ENCODE measurements at regions not wholly inside any gene's neighbourhood (a gene's known extent, or its start where the extent isn't known, plus 50 kb on each side); places are given as distances from the start of the nearest gene placed in this dataset.

GRCh38 chr6:81694855-81695254, 57.6 kb downstream of the TENT5A start:
- FAIRE-seq (no peak), DNase-seq (ENCODE audit: insufficient read length) (no peak)
- TF ChIP-seq POLR2AphosphoS5 (IDR thresholded peaks at IDR 0.05; ENCODE audit: low read depth, low read length) = no peak
- no peak for TF ChIP-seq TAF1 (IDR thresholded peaks at IDR 0.05; ENCODE audit: borderline replicate concordance, low read depth, low read length)
- TF ChIP-seq POLR2A (IDR thresholded peaks at IDR 0.05; ENCODE audit: low read depth, low read length) = no peak

- FAIRE-seq (no peak), DNase-seq (ENCODE audit: insufficient read length) (no peak)
- TF ChIP-seq POLR2AphosphoS5 (IDR thresholded peaks at IDR 0.05; ENCODE audit: low read depth, low read length) = no peak
Measured at GRCh38 chr6:81694207-81694606, 58.3 kb downstream of the TENT5A start.

GRCh38 chr6:81693266-81693665, 59.2 kb downstream of the TENT5A start:
- no peak for TF ChIP-seq TAF1 (IDR thresholded peaks at IDR 0.05; ENCODE audit: borderline replicate concordance, low read depth, low read length)
- TF ChIP-seq POLR2AphosphoS5 (IDR thresholded peaks at IDR 0.05; ENCODE audit: low read depth, low read length) = no peak
- no peak for TF ChIP-seq POLR2A (IDR thresholded peaks at IDR 0.05; ENCODE audit: low read depth, low read length)
- DNase-seq (ENCODE audit: insufficient read length) (no peak), FAIRE-seq (no peak)

GRCh38 chr6:81690073-81690472, 62.4 kb downstream of the TENT5A start:
- FAIRE-seq = no peak
- no peak for TF ChIP-seq POLR2A (IDR thresholded peaks at IDR 0.05; ENCODE audit: low read depth, low read length)
- TF ChIP-seq TAF1 (IDR thresholded peaks at IDR 0.05; ENCODE audit: borderline replicate concordance, low read depth, low read length) = no peak
- no peak for TF ChIP-seq POLR2AphosphoS5 (IDR thresholded peaks at IDR 0.05; ENCODE audit: low read depth, low read length)

GRCh38 chr6:81689580-81689979, 62.9 kb downstream of the TENT5A start:
- DNase-seq (ENCODE audit: insufficient read length) (no peak), FAIRE-seq (no peak)
- TF ChIP-seq TAF1 (IDR thresholded peaks at IDR 0.05; ENCODE audit: borderline replicate concordance, low read depth, low read length) = no peak
- no peak for TF ChIP-seq POLR2A (IDR thresholded peaks at IDR 0.05; ENCODE audit: low read depth, low read length)
- TF ChIP-seq POLR2AphosphoS5 (IDR thresholded peaks at IDR 0.05; ENCODE audit: low read depth, low read length) = no peak

More at GRCh38 chr6:81690073-81690472, 62.4 kb downstream of the TENT5A start:
- no peak for DNase-seq (ENCODE audit: insufficient read length)

- FAIRE-seq (no peak), DNase-seq (ENCODE audit: insufficient read length) (no peak)
- TF ChIP-seq POLR2A (IDR thresholded peaks at IDR 0.05; ENCODE audit: low read depth, low read length) = no peak
- no peak for TF ChIP-seq POLR2AphosphoS5 (IDR thresholded peaks at IDR 0.05; ENCODE audit: low read depth, low read length)
- TF ChIP-seq TAF1 (IDR thresholded peaks at IDR 0.05; ENCODE audit: borderline replicate concordance, low read depth, low read length) = no peak
Measured at GRCh38 chr6:81683912-81684311, 68.6 kb downstream of the TENT5A start.

GRCh38 chr6:81682858-81683620, 69.4 kb downstream of the TENT5A start:
- no peak for TF ChIP-seq POLR2AphosphoS5 (IDR thresholded peaks at IDR 0.05; ENCODE audit: low read depth, low read length)
- TF ChIP-seq TAF1 (IDR thresholded peaks at IDR 0.05; ENCODE audit: borderline replicate concordance, low read depth, low read length) = no peak
- TF ChIP-seq POLR2A (IDR thresholded peaks at IDR 0.05; ENCODE audit: low read depth, low read length) = no peak
- DNase-seq (ENCODE audit: insufficient read length) = no peak
- no peak for FAIRE-seq

GRCh38 chr6:81682235-81682795, 70.2 kb downstream of the TENT5A start:
- TF ChIP-seq POLR2A (IDR thresholded peaks at IDR 0.05; ENCODE audit: low read depth, low read length) (no peak), TAF1 (IDR thresholded peaks at IDR 0.05; ENCODE audit: borderline replicate concordance, low read depth, low read length) (no peak), POLR2AphosphoS5 (IDR thresholded peaks at IDR 0.05; ENCODE audit: low read depth, low read length) (no peak)
- DNase-seq (ENCODE audit: insufficient read length) (no peak), FAIRE-seq (no peak)

GRCh38 chr6:81669445-81669844, 83.0 kb downstream of the TENT5A start:
- FAIRE-seq (no peak), DNase-seq (ENCODE audit: insufficient read length) (no peak)

GRCh38 chr6:81668615-81669047, 83.8 kb downstream of the TENT5A start:
- no peak for FAIRE-seq
- no peak for DNase-seq (ENCODE audit: insufficient read length)
- no peak for TF ChIP-seq POLR2A (IDR thresholded peaks at IDR 0.05; ENCODE audit: low read depth, low read length)
- no peak for TF ChIP-seq POLR2AphosphoS5 (IDR thresholded peaks at IDR 0.05; ENCODE audit: low read depth, low read length)
- no peak for TF ChIP-seq TAF1 (IDR thresholded peaks at IDR 0.05; ENCODE audit: borderline replicate concordance, low read depth, low read length)

More at GRCh38 chr6:81669445-81669844, 83.0 kb downstream of the TENT5A start:
- no peak for TF ChIP-seq POLR2A (IDR thresholded peaks at IDR 0.05; ENCODE audit: low read depth, low read length)
- TF ChIP-seq POLR2AphosphoS5 (IDR thresholded peaks at IDR 0.05; ENCODE audit: low read depth, low read length) = no peak
- no peak for TF ChIP-seq TAF1 (IDR thresholded peaks at IDR 0.05; ENCODE audit: borderline replicate concordance, low read depth, low read length)

- DNase-seq (ENCODE audit: insufficient read length) (no peak), FAIRE-seq (no peak)
- TF ChIP-seq POLR2A (IDR thresholded peaks at IDR 0.05; ENCODE audit: low read depth, low read length) (no peak), POLR2AphosphoS5 (IDR thresholded peaks at IDR 0.05; ENCODE audit: low read depth, low read length) (no peak), TAF1 (IDR thresholded peaks at IDR 0.05; ENCODE audit: borderline replicate concordance, low read depth, low read length) (no peak)
Measured at GRCh38 chr6:81666481-81666880, 86.0 kb downstream of the TENT5A start.

- FAIRE-seq (no peak), DNase-seq (ENCODE audit: insufficient read length) (no peak)
- TF ChIP-seq POLR2A (IDR thresholded peaks at IDR 0.05; ENCODE audit: low read depth, low read length) = no peak
- no peak for TF ChIP-seq TAF1 (IDR thresholded peaks at IDR 0.05; ENCODE audit: borderline replicate concordance, low read depth, low read length)
- no peak for TF ChIP-seq POLR2AphosphoS5 (IDR thresholded peaks at IDR 0.05; ENCODE audit: low read depth, low read length)
Measured at GRCh38 chr6:81656231-81656630, 96.2 kb downstream of the TENT5A start.
